ENCODE measurements at regions not wholly inside any gene's neighbourhood (a gene's known extent, or its start where the extent isn't known, plus 50 kb on each side); places are given as distances from the start of the nearest gene placed in this dataset.
A peak's percentile ranks its signal among the peaks of the same experiment; 100 is the strongest.

- TF ChIP-seq, protein P1, sequence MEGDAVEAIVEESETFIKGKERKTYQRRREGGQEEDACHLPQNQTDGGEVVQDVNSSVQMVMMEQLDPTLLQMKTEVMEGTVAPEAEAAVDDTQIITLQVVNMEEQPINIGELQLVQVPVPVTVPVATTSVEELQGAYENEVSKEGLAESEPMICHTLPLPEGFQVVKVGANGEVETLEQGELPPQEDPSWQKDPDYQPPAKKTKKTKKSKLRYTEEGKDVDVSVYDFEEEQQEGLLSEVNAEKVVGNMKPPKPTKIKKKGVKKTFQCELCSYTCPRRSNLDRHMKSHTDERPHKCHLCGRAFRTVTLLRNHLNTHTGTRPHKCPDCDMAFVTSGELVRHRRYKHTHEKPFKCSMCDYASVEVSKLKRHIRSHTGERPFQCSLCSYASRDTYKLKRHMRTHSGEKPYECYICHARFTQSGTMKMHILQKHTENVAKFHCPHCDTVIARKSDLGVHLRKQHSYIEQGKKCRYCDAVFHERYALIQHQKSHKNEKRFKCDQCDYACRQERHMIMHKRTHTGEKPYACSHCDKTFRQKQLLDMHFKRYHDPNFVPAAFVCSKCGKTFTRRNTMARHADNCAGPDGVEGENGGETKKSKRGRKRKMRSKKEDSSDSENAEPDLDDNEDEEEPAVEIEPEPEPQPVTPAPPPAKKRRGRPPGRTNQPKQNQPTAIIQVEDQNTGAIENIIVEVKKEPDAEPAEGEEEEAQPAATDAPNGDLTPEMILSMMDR (IDR thresholded peaks at IDR 0.05), result peak; percentile 42 to 53
- H3K27ac ChIP-seq, result no peak overlapping the region
- DNase-seq, result no peak
- H3K27me3 ChIP-seq, result no peaks in the 10 kb centered on the region
- H3K4me3 ChIP-seq, result no peak overlapping the region
- no peaks in the 10 kb centered on the region for H3K9me3 ChIP-seq
- intact Hi-C loops (cut with DNase I; ENCODE audit: low total_unique reads), result no loop called here
- no peaks in the 10 kb centered on the region for H3K36me3 ChIP-seq
- H3K4me1 ChIP-seq, result no peaks in the 10 kb centered on the region
Observed at GRCh38 chr5:106875591-106876297, 795.0 kb downstream of the EFNA5 start.

- DNase-seq, result no peak
- Histone ChIP-seq H3K9me3 (no peaks in the 10 kb centered on the region), H3K4me3 (no peak overlapping the region), H3K27me3 (no peaks in the 10 kb centered on the region), H3K27ac (no peak overlapping the region), H3K4me1 (no peaks in the 10 kb centered on the region), H3K36me3 (no peaks in the 10 kb centered on the region)
- intact Hi-C loops (cut with DNase I; ENCODE audit: low total_unique reads), result no loop called here
- TF ChIP-seq, protein P1 (IDR thresholded peaks at IDR 0.05), result no peak
Observed at GRCh38 chr5:106874974-106875373, 795.8 kb downstream of the EFNA5 start.

DNA sequence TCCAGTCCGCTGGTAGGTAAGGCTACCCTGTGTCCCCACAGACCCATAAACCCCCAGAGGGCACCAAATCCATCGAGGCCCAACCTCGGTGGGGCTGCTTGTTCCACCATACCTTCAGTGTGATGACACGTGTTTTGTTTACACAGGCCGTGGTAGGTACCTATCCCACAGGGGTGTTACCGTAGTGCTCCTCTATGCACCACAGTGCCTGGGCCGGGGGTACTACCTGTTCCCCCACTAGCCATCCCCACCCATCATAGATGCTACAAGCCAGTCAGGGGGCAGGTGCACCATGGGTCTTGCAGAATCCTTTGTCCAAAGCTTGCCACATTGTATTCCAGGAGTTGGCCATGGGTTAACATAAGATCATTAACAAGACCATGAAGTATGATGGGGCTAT lies 796.2 kb downstream of the EFNA5 start:
- intact Hi-C loops (cut with DNase I; ENCODE audit: low total_unique reads), result no loop called here
- no peak for DNase-seq

DNA sequence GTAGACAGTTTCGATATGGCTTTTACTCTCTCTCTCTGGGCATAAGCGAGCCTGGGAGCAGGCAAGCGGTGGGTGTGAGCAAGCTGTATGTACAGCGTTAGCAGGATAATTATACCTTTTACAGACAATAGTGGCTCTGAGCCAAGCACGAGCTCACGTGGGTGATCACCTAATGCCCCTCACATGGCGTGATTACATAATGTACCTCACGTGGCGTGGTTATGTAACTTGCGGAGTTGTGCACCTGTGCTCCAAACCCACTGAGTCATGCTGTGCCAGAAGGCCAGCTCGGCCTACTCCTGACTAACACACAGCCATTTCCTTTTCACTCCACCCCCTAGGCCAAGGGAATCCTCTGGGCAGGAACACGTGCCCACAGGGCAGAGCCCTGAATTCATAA lies 797.2 kb downstream of the EFNA5 start:
- H3K27ac ChIP-seq, result no peak overlapping the region
- H3K36me3 ChIP-seq, result no peaks in the 10 kb centered on the region
- TF ChIP-seq, protein P1 (IDR thresholded peaks at IDR 0.05), result no peak
- intact Hi-C loops (cut with DNase I; ENCODE audit: low total_unique reads), result no loop called here
- no peak for DNase-seq
- H3K9me3 ChIP-seq, result no peaks in the 10 kb centered on the region
- H3K4me1 ChIP-seq, result no peaks in the 10 kb centered on the region
- H3K4me3 ChIP-seq, result no peak overlapping the region
- no peaks in the 10 kb centered on the region for H3K27me3 ChIP-seq

More for the DNA sequence above, 796.2 kb downstream of the EFNA5 start:
- TF ChIP-seq, protein P1 (IDR thresholded peaks at IDR 0.05), result no peak
- no peaks in the 10 kb centered on the region for H3K36me3 ChIP-seq
- no peak overlapping the region for H3K4me3 ChIP-seq
- H3K9me3 ChIP-seq, result no peaks in the 10 kb centered on the region
- no peak overlapping the region for H3K27ac ChIP-seq
- no peaks in the 10 kb centered on the region for H3K4me1 ChIP-seq
- no peaks in the 10 kb centered on the region for H3K27me3 ChIP-seq

DNA sequence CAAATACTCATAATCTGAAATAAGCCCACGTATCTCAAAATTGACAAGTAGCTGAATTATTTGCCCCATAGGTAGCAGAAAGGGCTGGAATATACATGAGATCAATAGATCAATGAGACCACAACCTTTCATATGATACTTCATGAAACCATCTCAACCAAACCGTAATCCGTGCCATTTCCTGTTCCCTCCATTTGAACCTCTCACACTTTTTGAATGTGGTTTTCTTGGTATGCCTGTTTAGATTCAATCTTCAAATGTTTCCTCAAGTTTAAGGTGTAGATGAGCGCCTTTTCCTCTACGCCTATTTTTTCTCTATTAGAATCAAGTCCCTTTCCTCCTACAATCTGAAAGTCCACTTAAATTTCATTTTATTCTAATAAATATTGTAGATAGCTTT lies 805.5 kb downstream of the EFNA5 start:
- intact Hi-C loops (cut with DNase I; ENCODE audit: low total_unique reads), result no loop called here
- no peak overlapping the region for H3K4me3 ChIP-seq
- peaks cover 0 to 13% (median 2%) of the 10 kb centered on the region in 4 donors for H3K4me1 ChIP-seq

More for the DNA sequence above, 805.5 kb downstream of the EFNA5 start:
- H3K27me3 ChIP-seq, result no peaks in the 10 kb centered on the region
- no peak for DNase-seq
- no peaks in the 10 kb centered on the region for H3K9me3 ChIP-seq
- no peaks in the 10 kb centered on the region for H3K36me3 ChIP-seq
- TF ChIP-seq, protein P1 (IDR thresholded peaks at IDR 0.05), result no peak
- no peak overlapping the region for H3K27ac ChIP-seq
